ENCODE measurements at regions not wholly inside any gene's neighbourhood (a gene's known extent, or its start where the extent isn't known, plus 50 kb on each side); places are given as distances from the start of the nearest gene placed in this dataset.

GRCh38 chr11:32039149-32039548 lies 51.7 kb upstream of the RCN1 start:
- Mint-ChIP-seq H3K9me3 (no peaks in the 10 kb centered on the region), H3K36me3 (ENCODE audit: low read depth) (no peaks in the 10 kb centered on the region), H3K4me3 (ENCODE audit: low read depth) (no peak overlapping the region), H3K4me1 (ENCODE audit: low read depth) (no peaks in the 10 kb centered on the region), H3K27ac (no peak overlapping the region), H3K27me3 (ENCODE audit: low read depth) (peaks cover 4% of the 10 kb centered on the region)
- DNase-seq (ENCODE audit: low spot score): no peak
- intact Hi-C loops (cut with micrococcal nuclease): no loop called here

DNA sequence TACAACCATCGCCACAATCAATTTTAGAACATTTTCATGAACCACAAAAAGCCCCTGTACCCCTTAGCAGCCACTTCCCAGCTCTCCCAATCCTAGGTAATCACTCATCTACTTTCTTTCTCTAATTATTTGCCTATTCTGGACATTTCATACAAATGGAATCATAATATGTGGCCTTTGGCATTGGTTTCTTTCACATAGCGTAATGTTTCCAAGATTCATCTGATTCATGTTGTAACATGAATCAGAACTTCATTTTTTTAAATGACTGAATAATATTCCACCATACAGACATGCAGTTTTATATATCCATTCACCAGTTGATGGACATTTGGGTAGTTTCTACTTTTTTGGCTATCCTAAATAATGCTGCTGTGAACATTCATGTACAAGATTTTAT lies 56.2 kb upstream of the RCN1 start:
- Mint-ChIP-seq H3K27ac (no peak overlapping the region), H3K4me1 (ENCODE audit: low read depth) (no peaks in the 10 kb centered on the region), H3K27me3 (ENCODE audit: low read depth) (peaks cover 7% of the 10 kb centered on the region), H3K4me3 (ENCODE audit: low read depth) (no peak overlapping the region), H3K9me3 (no peaks in the 10 kb centered on the region), H3K36me3 (ENCODE audit: low read depth) (no peaks in the 10 kb centered on the region)
- no peak for DNase-seq (ENCODE audit: low spot score)
- intact Hi-C loops (cut with micrococcal nuclease): no loop called here

GRCh38 chr11:32034149-32034548 lies 56.7 kb upstream of the RCN1 start:
- no peaks in the 10 kb centered on the region for H3K36me3 Mint-ChIP-seq (ENCODE audit: low read depth)

GRCh38 chr11:32033491-32033890 lies 57.4 kb upstream of the RCN1 start:
- no peak for DNase-seq (ENCODE audit: low spot score)
- Mint-ChIP-seq H3K36me3 (ENCODE audit: low read depth) (no peaks in the 10 kb centered on the region), H3K9me3 (no peaks in the 10 kb centered on the region), H3K27me3 (ENCODE audit: low read depth) (peaks cover 4% of the 10 kb centered on the region), H3K4me3 (ENCODE audit: low read depth) (no peak overlapping the region), H3K4me1 (ENCODE audit: low read depth) (no peaks in the 10 kb centered on the region), H3K27ac (no peak overlapping the region)
- intact Hi-C loops (cut with micrococcal nuclease): no loop called here

More at GRCh38 chr11:32034149-32034548, 56.7 kb upstream of the RCN1 start:
- Mint-ChIP-seq H3K9me3 (no peaks in the 10 kb centered on the region), H3K4me3 (ENCODE audit: low read depth) (no peak overlapping the region), H3K27me3 (ENCODE audit: low read depth) (peaks cover 6% of the 10 kb centered on the region), H3K4me1 (ENCODE audit: low read depth) (no peaks in the 10 kb centered on the region), H3K27ac (no peak overlapping the region)
- intact Hi-C loops (cut with micrococcal nuclease): no loop called here
- no peak for DNase-seq (ENCODE audit: low spot score)

GRCh38 chr11:32033067-32033466 lies 57.8 kb upstream of the RCN1 start:
- intact Hi-C loops (cut with micrococcal nuclease): no loop called here
- H3K4me3 Mint-ChIP-seq (ENCODE audit: low read depth): no peak overlapping the region
- no peaks in the 10 kb centered on the region for H3K9me3 Mint-ChIP-seq
- no peak for DNase-seq (ENCODE audit: low spot score)
- no peaks in the 10 kb centered on the region for H3K36me3 Mint-ChIP-seq (ENCODE audit: low read depth)
- peaks cover 4% of the 10 kb centered on the region for H3K27me3 Mint-ChIP-seq (ENCODE audit: low read depth)
- no peaks in the 10 kb centered on the region for H3K4me1 Mint-ChIP-seq (ENCODE audit: low read depth)
- H3K27ac Mint-ChIP-seq: no peak overlapping the region

DNA sequence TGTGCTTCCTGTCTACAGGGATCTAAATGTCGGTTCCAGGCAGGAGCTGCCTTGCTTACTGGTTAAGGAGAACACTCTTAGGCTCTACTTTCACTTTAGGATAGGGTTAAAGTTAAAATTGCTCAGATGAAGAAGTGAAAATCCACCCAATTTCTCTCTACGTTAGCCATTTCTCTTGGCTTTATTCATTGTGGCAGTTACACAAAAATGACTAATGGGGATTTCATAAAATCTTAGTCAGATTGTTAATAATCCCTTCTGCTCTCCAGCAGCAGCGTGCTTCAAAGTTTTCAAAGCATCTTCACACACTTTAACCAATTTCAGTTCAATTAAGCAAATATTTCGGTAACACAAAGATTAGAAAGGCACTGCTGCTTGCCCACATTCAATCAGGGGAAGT lies 58.4 kb upstream of the RCN1 start:
- H3K27ac Mint-ChIP-seq: no peak overlapping the region
- H3K4me1 Mint-ChIP-seq (ENCODE audit: low read depth): no peaks in the 10 kb centered on the region
- intact Hi-C loops (cut with micrococcal nuclease): no loop called here
- H3K27me3 Mint-ChIP-seq (ENCODE audit: low read depth): peaks cover 4% of the 10 kb centered on the region
- no peaks in the 10 kb centered on the region for H3K36me3 Mint-ChIP-seq (ENCODE audit: low read depth)
- no peaks in the 10 kb centered on the region for H3K9me3 Mint-ChIP-seq
- H3K4me3 Mint-ChIP-seq (ENCODE audit: low read depth): no peak overlapping the region
- no peak for DNase-seq (ENCODE audit: low spot score)

- H3K36me3 Mint-ChIP-seq (ENCODE audit: low read depth): no peaks in the 10 kb centered on the region
- no peak for DNase-seq (ENCODE audit: low spot score)
- no peaks in the 10 kb centered on the region for H3K9me3 Mint-ChIP-seq
- no peak overlapping the region for H3K27ac Mint-ChIP-seq
- H3K4me3 Mint-ChIP-seq (ENCODE audit: low read depth): no peak overlapping the region
- intact Hi-C loops (cut with micrococcal nuclease): no loop called here
- H3K27me3 Mint-ChIP-seq (ENCODE audit: low read depth): peaks cover 4% of the 10 kb centered on the region
- H3K4me1 Mint-ChIP-seq (ENCODE audit: low read depth): no peaks in the 10 kb centered on the region
These were observed 58.8 kb upstream of the RCN1 start for GRCh38 chr11:32032052-32032451.

GRCh38 chr11:32030875-32031503 lies 59.9 kb upstream of the RCN1 start:
- DNase-seq (ENCODE audit: low spot score): no peak
- H3K4me3 Mint-ChIP-seq (ENCODE audit: low read depth): no peak overlapping the region
- H3K27ac Mint-ChIP-seq: no peak overlapping the region
- H3K36me3 Mint-ChIP-seq (ENCODE audit: low read depth): no peaks in the 10 kb centered on the region
- peaks cover 4% of the 10 kb centered on the region for H3K27me3 Mint-ChIP-seq (ENCODE audit: low read depth)
- intact Hi-C loops (cut with micrococcal nuclease): no loop called here
- H3K9me3 Mint-ChIP-seq: no peaks in the 10 kb centered on the region
- H3K4me1 Mint-ChIP-seq (ENCODE audit: low read depth): no peaks in the 10 kb centered on the region

- no peak for DNase-seq (ENCODE audit: low spot score)
- H3K36me3 Mint-ChIP-seq (ENCODE audit: low read depth): no peaks in the 10 kb centered on the region
- H3K27ac Mint-ChIP-seq: no peak overlapping the region
- H3K4me1 Mint-ChIP-seq (ENCODE audit: low read depth): no peaks in the 10 kb centered on the region
- no peaks in the 10 kb centered on the region for H3K9me3 Mint-ChIP-seq
- H3K4me3 Mint-ChIP-seq (ENCODE audit: low read depth): no peak overlapping the region
- intact Hi-C loops (cut with micrococcal nuclease): no loop called here
- H3K27me3 Mint-ChIP-seq (ENCODE audit: low read depth): peaks cover 4% of the 10 kb centered on the region
These were observed 61.2 kb upstream of the RCN1 start for GRCh38 chr11:32029721-32030120.

GRCh38 chr11:32028201-32028600 lies 62.7 kb upstream of the RCN1 start:
- H3K27me3 Mint-ChIP-seq (ENCODE audit: low read depth): peaks cover 4% of the 10 kb centered on the region
- H3K36me3 Mint-ChIP-seq (ENCODE audit: low read depth): no peaks in the 10 kb centered on the region
- no peaks in the 10 kb centered on the region for H3K4me1 Mint-ChIP-seq (ENCODE audit: low read depth)
- no peak overlapping the region for H3K27ac Mint-ChIP-seq
- intact Hi-C loops (cut with micrococcal nuclease): no loop called here
- no peak for DNase-seq (ENCODE audit: low spot score)
- H3K4me3 Mint-ChIP-seq (ENCODE audit: low read depth): no peak overlapping the region
- H3K9me3 Mint-ChIP-seq: no peaks in the 10 kb centered on the region

DNA sequence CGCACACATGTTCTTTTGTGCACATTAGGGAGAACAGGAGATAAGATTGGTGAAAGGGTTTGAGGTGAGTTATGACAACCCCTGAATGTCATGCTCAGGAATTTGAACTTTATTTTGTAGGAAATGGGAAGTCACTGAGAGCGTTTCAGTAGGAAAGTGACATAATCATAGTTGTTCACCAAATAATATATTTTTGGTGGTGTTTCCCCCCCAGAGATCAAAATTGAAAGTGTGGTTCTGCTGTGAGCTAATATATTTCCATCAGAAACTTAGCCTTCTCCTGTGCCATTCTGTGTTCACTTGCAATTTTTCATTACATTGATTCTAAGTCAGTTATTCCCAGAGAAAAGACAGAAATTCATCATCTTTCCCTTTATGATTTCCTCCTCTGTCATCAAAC lies 64.1 kb upstream of the RCN1 start:
- no peaks in the 10 kb centered on the region for H3K9me3 Mint-ChIP-seq
- no peak overlapping the region for H3K27ac Mint-ChIP-seq
- DNase-seq (ENCODE audit: low spot score): no peak
- H3K4me3 Mint-ChIP-seq (ENCODE audit: low read depth): no peak overlapping the region
- H3K36me3 Mint-ChIP-seq (ENCODE audit: low read depth): no peaks in the 10 kb centered on the region
- intact Hi-C loops (cut with micrococcal nuclease): no loop called here
- H3K27me3 Mint-ChIP-seq (ENCODE audit: low read depth): peaks cover 4% of the 10 kb centered on the region
- no peaks in the 10 kb centered on the region for H3K4me1 Mint-ChIP-seq (ENCODE audit: low read depth)

GRCh38 chr11:32024948-32025347 lies 65.9 kb upstream of the RCN1 start:
- H3K27me3 Mint-ChIP-seq (ENCODE audit: low read depth): peaks cover 2% of the 10 kb centered on the region
- no peak for DNase-seq (ENCODE audit: low spot score)
- H3K9me3 Mint-ChIP-seq: no peaks in the 10 kb centered on the region
- H3K36me3 Mint-ChIP-seq (ENCODE audit: low read depth): no peaks in the 10 kb centered on the region
- intact Hi-C loops (cut with micrococcal nuclease): no loop called here
- no peaks in the 10 kb centered on the region for H3K4me1 Mint-ChIP-seq (ENCODE audit: low read depth)
- H3K27ac Mint-ChIP-seq: no peak overlapping the region
- H3K4me3 Mint-ChIP-seq (ENCODE audit: low read depth): no peak overlapping the region

- no peaks in the 10 kb centered on the region for H3K36me3 Mint-ChIP-seq (ENCODE audit: low read depth)
These were observed 67.2 kb upstream of the RCN1 start for GRCh38 chr11:32023370-32024305.

More at GRCh38 chr11:32023370-32024305, 67.2 kb upstream of the RCN1 start:
- Mint-ChIP-seq H3K4me1 (ENCODE audit: low read depth) (no peaks in the 10 kb centered on the region), H3K4me3 (ENCODE audit: low read depth) (no peak overlapping the region), H3K27ac (no peak overlapping the region), H3K9me3 (no peaks in the 10 kb centered on the region), H3K27me3 (ENCODE audit: low read depth) (peaks cover 2% of the 10 kb centered on the region)
- intact Hi-C loops (cut with micrococcal nuclease): no loop called here
- DNase-seq (ENCODE audit: low spot score): no peak
